HuH-7 (cell line): ENCODE measurements at regions not wholly inside any gene's neighbourhood (a gene's known extent, or its start where the extent isn't known, plus 50 kb on each side); places are given as distances from the start of the nearest gene placed in this dataset.
"Not testable (repeated sequence)": the region's sequence is repeated elsewhere in the genome, so short reads cannot be mapped to it uniquely, and the experiment has no call there.

Source experiments
- DNase-seq: peaks from one replicate; pipeline ENCODE4 v3.0.0; 2011; ENCODE audit warnings: low spot score

- no peak for DNase-seq
Observed at GRCh38 chr3:21894459-21895340, 143.7 kb upstream of the ZNF385D start.

GRCh38 chr3:21898316-21898715 lies 147.3 kb upstream of the ZNF385D start:
- no peak for DNase-seq

- DNase-seq: no peak
Observed at GRCh38 chr3:21901484-21901883, 150.5 kb upstream of the ZNF385D start.

GRCh38 chr3:21902956-21903355 lies 151.9 kb upstream of the ZNF385D start:
- DNase-seq: no peak

GRCh38 chr3:21909096-21909495 lies 158.1 kb upstream of the ZNF385D start:
- no peak for DNase-seq

GRCh38 chr3:21912711-21913110 lies 161.7 kb upstream of the ZNF385D start:
- no peak for DNase-seq

GRCh38 chr3:21913791-21914190 lies 162.8 kb upstream of the ZNF385D start:
- DNase-seq: no peak

GRCh38 chr3:21914451-21914850 lies 163.4 kb upstream of the ZNF385D start:
- no peak for DNase-seq

GRCh38 chr3:21919383-21919782 lies 168.4 kb upstream of the ZNF385D start:
- no peak for DNase-seq

GRCh38 chr3:21920421-21920861 lies 169.4 kb upstream of the ZNF385D start:
- DNase-seq: no peak

GRCh38 chr3:21923156-21923555 lies 172.1 kb upstream of the ZNF385D start:
- not testable (repeated sequence) for DNase-seq

- no peak for DNase-seq
Observed at GRCh38 chr3:21927261-21927660, 176.3 kb upstream of the ZNF385D start.

- no peak for DNase-seq
Observed at GRCh38 chr3:21934591-21934990, 183.6 kb upstream of the ZNF385D start.

- DNase-seq: no peak
Observed at GRCh38 chr3:21936207-21936606, 185.2 kb upstream of the ZNF385D start.

- DNase-seq: no peak
Observed at GRCh38 chr3:21938267-21938681, 187.3 kb upstream of the ZNF385D start.

- no peak for DNase-seq
Observed at GRCh38 chr3:21942328-21942727, 191.3 kb upstream of the ZNF385D start.

GRCh38 chr3:21944251-21944650 lies 193.2 kb upstream of the ZNF385D start:
- no peak for DNase-seq

GRCh38 chr3:21952856-21953255 lies 201.8 kb upstream of the ZNF385D start:
- DNase-seq: no peak

- no peak for DNase-seq
Observed at GRCh38 chr3:21954709-21955108, 203.7 kb upstream of the ZNF385D start.

GRCh38 chr3:21955406-21955805 lies 204.4 kb upstream of the ZNF385D start:
- no peak for DNase-seq

GRCh38 chr3:21960033-21960432 lies 209.0 kb upstream of the ZNF385D start:
- DNase-seq: no peak

- no peak for DNase-seq
Observed at GRCh38 chr3:21962456-21962855, 211.4 kb upstream of the ZNF385D start.

- not testable (repeated sequence) for DNase-seq
Observed at GRCh38 chr3:21966457-21966856, 215.4 kb upstream of the ZNF385D start.

- no peak for DNase-seq
Observed at GRCh38 chr3:21979706-21980105, 228.7 kb upstream of the ZNF385D start.
